GM12873 (cell line): ENCODE measurements at regions not wholly inside any gene's neighbourhood (a gene's known extent, or its start where the extent isn't known, plus 50 kb on each side); places are given as distances from the start of the nearest gene placed in this dataset.

Experiments used
- CTCF ChIP-seq: IDR thresholded peaks from 2 replicates; pipeline ENCODE4 v1.5.1; 2012; ENCODE audit warnings: low read depth, mild to moderate bottlenecking, moderate library complexity, low read length, control low read depth; ENCODE audit not compliant: insufficient read depth; ENCODE audit errors: missing control alignments

GRCh38 chr3:81846988-81847387 lies 85.5 kb upstream of the GBE1 start:
- no peak for TF ChIP-seq CTCF

DNA sequence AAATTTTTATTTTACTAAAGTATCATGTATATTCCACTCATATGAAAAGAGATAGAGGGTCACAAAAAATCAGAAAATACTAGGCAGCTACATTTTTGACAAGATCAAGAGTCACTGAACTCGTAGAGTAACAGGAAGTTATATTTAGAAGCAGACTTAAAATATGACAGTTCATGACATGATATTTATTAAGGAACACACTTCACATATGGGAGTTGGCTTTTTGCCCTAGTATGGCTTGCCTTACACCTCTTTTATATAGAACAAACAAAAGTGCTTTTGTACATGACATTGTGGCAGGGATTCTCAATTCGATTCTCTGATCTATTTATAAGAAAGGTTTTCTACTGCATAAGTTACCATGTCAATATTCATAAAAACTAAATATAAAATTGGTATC lies 80.1 kb upstream of the GBE1 start:
- TF ChIP-seq CTCF = no peak

- TF ChIP-seq CTCF = no peak
Observed at GRCh38 chr3:81839504-81840094, 78.2 kb upstream of the GBE1 start.

GRCh38 chr3:81838457-81838856 lies 77.0 kb upstream of the GBE1 start:
- no peak for TF ChIP-seq CTCF

GRCh38 chr3:81837071-81837593 lies 75.7 kb upstream of the GBE1 start:
- no peak for TF ChIP-seq CTCF

- TF ChIP-seq CTCF = no peak
Observed at GRCh38 chr3:81829937-81830336, 68.5 kb upstream of the GBE1 start.

DNA sequence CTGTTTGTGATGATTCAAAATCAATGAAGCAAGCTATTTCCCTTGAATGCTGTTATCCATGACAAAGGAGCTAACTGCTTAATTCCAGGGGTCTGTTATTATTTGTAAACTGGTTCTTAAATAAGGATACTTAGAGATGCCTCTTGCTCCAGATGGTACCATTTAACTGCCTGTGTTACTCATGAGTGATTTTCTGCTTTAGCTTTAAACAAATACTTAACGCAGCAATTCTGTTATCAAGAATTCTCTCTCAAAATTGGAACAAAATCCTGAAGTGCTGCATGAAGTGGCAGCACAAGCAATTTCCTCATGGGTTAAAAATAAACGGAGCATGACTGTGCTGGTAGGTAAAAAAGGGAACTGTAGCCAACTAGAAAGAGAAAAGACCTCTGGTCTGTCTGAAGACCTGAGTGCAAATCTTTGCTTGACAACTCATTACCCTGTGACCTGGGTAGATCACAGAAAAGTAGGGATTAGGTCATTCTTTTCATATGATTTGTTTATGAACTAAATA lies 62.5 kb upstream of the GBE1 start:
- TF ChIP-seq CTCF = no peak
